ENCODE measurements at regions not wholly inside any gene's neighbourhood (a gene's known extent, or its start where the extent isn't known, plus 50 kb on each side); places are given as distances from the start of the nearest gene placed in this dataset.

DNA sequence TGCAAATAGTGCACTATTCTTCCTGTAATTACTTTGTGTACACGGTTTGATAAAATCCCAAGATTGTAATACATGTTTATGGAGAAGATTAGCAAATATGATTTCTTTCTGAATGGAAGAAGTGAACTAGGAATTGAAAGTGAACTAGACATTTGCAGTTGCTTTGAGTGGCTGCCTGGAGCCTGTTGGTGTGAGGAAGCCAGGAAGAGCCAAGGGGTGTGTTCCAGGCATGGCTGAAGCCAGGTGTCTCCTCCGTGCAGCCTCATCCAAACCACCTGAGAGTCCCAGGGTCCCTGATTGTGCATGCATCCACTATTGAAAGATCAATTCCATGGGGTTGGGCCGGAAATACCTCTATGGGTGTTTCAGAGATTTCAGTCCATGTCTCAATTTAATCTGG lies 253.1 kb upstream of the SHH start:
- no peak for DNase-seq
- no peak for ATAC-seq (ENCODE audit: poor library complexity)

GRCh38 chr7:156064971-156065386 lies 252.7 kb upstream of the SHH start:
- no peak overlapping the region for H3K4me3 Mint-ChIP-seq
- TF ChIP-seq, protein P1, sequence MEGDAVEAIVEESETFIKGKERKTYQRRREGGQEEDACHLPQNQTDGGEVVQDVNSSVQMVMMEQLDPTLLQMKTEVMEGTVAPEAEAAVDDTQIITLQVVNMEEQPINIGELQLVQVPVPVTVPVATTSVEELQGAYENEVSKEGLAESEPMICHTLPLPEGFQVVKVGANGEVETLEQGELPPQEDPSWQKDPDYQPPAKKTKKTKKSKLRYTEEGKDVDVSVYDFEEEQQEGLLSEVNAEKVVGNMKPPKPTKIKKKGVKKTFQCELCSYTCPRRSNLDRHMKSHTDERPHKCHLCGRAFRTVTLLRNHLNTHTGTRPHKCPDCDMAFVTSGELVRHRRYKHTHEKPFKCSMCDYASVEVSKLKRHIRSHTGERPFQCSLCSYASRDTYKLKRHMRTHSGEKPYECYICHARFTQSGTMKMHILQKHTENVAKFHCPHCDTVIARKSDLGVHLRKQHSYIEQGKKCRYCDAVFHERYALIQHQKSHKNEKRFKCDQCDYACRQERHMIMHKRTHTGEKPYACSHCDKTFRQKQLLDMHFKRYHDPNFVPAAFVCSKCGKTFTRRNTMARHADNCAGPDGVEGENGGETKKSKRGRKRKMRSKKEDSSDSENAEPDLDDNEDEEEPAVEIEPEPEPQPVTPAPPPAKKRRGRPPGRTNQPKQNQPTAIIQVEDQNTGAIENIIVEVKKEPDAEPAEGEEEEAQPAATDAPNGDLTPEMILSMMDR (IDR thresholded peaks at IDR 0.05), result no peak
- H3K4me3 ChIP-seq (ENCODE audit: low read length), result no peak overlapping the region
- peaks cover 0 to 23% of the 10 kb centered on the region in 2 experiments for H3K9me3 ChIP-seq (ENCODE audit: control insufficient read depth in 1 of 2, insufficient read depth in 1 of 2, low read length in 2 of 2)
- ChIA-PET POLR2A (no interaction called here), CTCF (no interaction called here)
- no peak for ATAC-seq (ENCODE audit: poor library complexity)
- no peaks in the 10 kb centered on the region for H3K4me1 ChIP-seq (ENCODE audit: insufficient read depth, low read length)
- peaks cover 7% of the 10 kb centered on the region for H3K27me3 Mint-ChIP-seq
- intact Hi-C loops (cut with DNase I, micrococcal nuclease), result no loop called here
- H3K27ac ChIP-seq (ENCODE audit: low read depth in 1 of 2, low read length in 2 of 2), result no peak overlapping the region
- H3K9me3 Mint-ChIP-seq, result no peaks in the 10 kb centered on the region
- H3K36me3 Mint-ChIP-seq (ENCODE audit: low read depth), result no peaks in the 10 kb centered on the region
- DNase-seq, result no peak
- no peaks in the 10 kb centered on the region for H3K4me1 Mint-ChIP-seq (ENCODE audit: low read depth)
- no peaks in the 10 kb centered on the region for H3K27me3 ChIP-seq (ENCODE audit: control insufficient read depth in 1 of 2, insufficient read depth in 2 of 2, low read length in 2 of 2)
- no peaks in the 10 kb centered on the region for H3K36me3 ChIP-seq (ENCODE audit: insufficient read depth, low read length)
- H3K27ac Mint-ChIP-seq, result no peak overlapping the region

More for the DNA sequence above, 253.1 kb upstream of the SHH start:
- no peak overlapping the region for H3K27ac Mint-ChIP-seq
- peaks cover 7% of the 10 kb centered on the region for H3K27me3 Mint-ChIP-seq
- no peak overlapping the region for H3K4me3 Mint-ChIP-seq
- H3K27ac ChIP-seq (ENCODE audit: low read depth in 1 of 2, low read length in 2 of 2), result no peak overlapping the region
- H3K4me1 ChIP-seq (ENCODE audit: insufficient read depth, low read length), result no peaks in the 10 kb centered on the region
- no peaks in the 10 kb centered on the region for H3K36me3 ChIP-seq (ENCODE audit: insufficient read depth, low read length)
- ChIA-PET CTCF (interaction anchor here (0.6 kb wide), 1 partner anchor 197 kb away, joined by 4 read pairs; no protein-coding TSS in a partner anchor), POLR2A (no interaction called here)
- TF ChIP-seq, protein P1 (IDR thresholded peaks at IDR 0.05), result no peak
- no peaks in the 10 kb centered on the region for H3K36me3 Mint-ChIP-seq (ENCODE audit: low read depth)
- no peaks in the 10 kb centered on the region for H3K4me1 Mint-ChIP-seq (ENCODE audit: low read depth)
- no peaks in the 10 kb centered on the region for H3K27me3 ChIP-seq (ENCODE audit: control insufficient read depth in 1 of 2, insufficient read depth in 2 of 2, low read length in 2 of 2)
- H3K4me3 ChIP-seq (ENCODE audit: low read length), result no peak overlapping the region
- no peaks in the 10 kb centered on the region for H3K9me3 Mint-ChIP-seq
- peaks cover 0 to 25% of the 10 kb centered on the region in 2 experiments for H3K9me3 ChIP-seq (ENCODE audit: control insufficient read depth in 1 of 2, insufficient read depth in 1 of 2, low read length in 2 of 2)
- intact Hi-C loops (cut with DNase I, micrococcal nuclease), result no loop called here

- Histone ChIP-seq H3K4me3 (ENCODE audit: low read length) (no peak overlapping the region), H3K36me3 (ENCODE audit: insufficient read depth, low read length) (no peaks in the 10 kb centered on the region), H3K9me3 (ENCODE audit: control insufficient read depth in 1 of 2, insufficient read depth in 1 of 2, low read length in 2 of 2) (peaks cover 0 to 29% of the 10 kb centered on the region in 2 experiments), H3K27ac (ENCODE audit: low read depth in 1 of 2, low read length in 2 of 2) (no peak overlapping the region), H3K4me1 (ENCODE audit: insufficient read depth, low read length) (no peaks in the 10 kb centered on the region), H3K27me3 (ENCODE audit: control insufficient read depth in 1 of 2, insufficient read depth in 2 of 2, low read length in 2 of 2) (no peaks in the 10 kb centered on the region)
- Mint-ChIP-seq H3K4me1 (ENCODE audit: low read depth) (no peaks in the 10 kb centered on the region), H3K27ac (no peak overlapping the region), H3K27me3 (peaks cover 7% of the 10 kb centered on the region), H3K9me3 (no peaks in the 10 kb centered on the region), H3K36me3 (ENCODE audit: low read depth) (no peaks in the 10 kb centered on the region), H3K4me3 (no peak overlapping the region)
- ChIA-PET CTCF (no interaction called here), POLR2A (no interaction called here)
- TF ChIP-seq, protein P1 (IDR thresholded peaks at IDR 0.05), result no peak
- no peak for ATAC-seq (ENCODE audit: poor library complexity)
- DNase-seq, result no peak
- intact Hi-C loops (cut with DNase I, micrococcal nuclease), result no loop called here
Observed at GRCh38 chr7:156063241-156063810, 251.1 kb upstream of the SHH start.

Data from CD4-positive, alpha-beta T cell (primary cell).